Activated naive CD8-positive, alpha-beta T cell treated with anti-CD3 and anti-CD28 coated beads, Interleukin-2, amount 50 U/mL, for 24 hours (primary cell): ENCODE measurements at regions not wholly inside any gene's neighbourhood (a gene's known extent, or its start where the extent isn't known, plus 50 kb on each side); places are given as distances from the start of the nearest gene placed in this dataset.
A peak's percentile ranks its signal among the peaks of the same experiment; 100 is the strongest.
"Not testable (repeated sequence)": the region's sequence is repeated elsewhere in the genome, so short reads cannot be mapped to it uniquely, and the experiment has no call there.

Experiments
- ATAC-seq: fragments of 150-1000 bp; cut with Tn5 transposase; one replicate; pipeline ENCODE4 v1.10.0; 2021
- DNase-seq: peaks from one replicate; pipeline ENCODE4 v3.0.0; 2021
- H3K27ac Mint-ChIP-seq: one replicate; pipeline ENCODE4 v1.8.0; 2021; ENCODE audit warnings: mild to moderate bottlenecking, mixed read lengths
- H3K27me3 Mint-ChIP-seq: one replicate; pipeline ENCODE4 v1.8.0; 2021; ENCODE audit warnings: mixed read lengths
- H3K36me3 Mint-ChIP-seq: one replicate; pipeline ENCODE4 v1.8.0; 2021; ENCODE audit warnings: low read depth, mixed read lengths
- H3K4me1 Mint-ChIP-seq: one replicate; pipeline ENCODE4 v1.8.0; 2021; ENCODE audit warnings: mixed read lengths
- H3K4me3 Mint-ChIP-seq: one replicate; pipeline ENCODE4 v1.8.0; 2021; ENCODE audit warnings: mild to moderate bottlenecking, moderate library complexity, mixed read lengths
- H3K9me3 Mint-ChIP-seq: one replicate; pipeline ENCODE4 v1.8.0; 2021; ENCODE audit warnings: mixed read lengths

- peaks cover 10% of the 10 kb centered on the region for H3K27me3 Mint-ChIP-seq
- no peaks in the 10 kb centered on the region for H3K4me1 Mint-ChIP-seq
These were observed 161.0 kb upstream of the NLRP1 start for GRCh38 chr17:5745111-5745813.

GRCh38 chr17:5747276-5747675, 163.0 kb upstream of the NLRP1 start:
- Mint-ChIP-seq H3K4me1 (no peaks in the 10 kb centered on the region), H3K27me3 (peaks cover 12% of the 10 kb centered on the region), H3K9me3 (no peaks in the 10 kb centered on the region), H3K36me3 (no peaks in the 10 kb centered on the region), H3K27ac (no peak overlapping the region), H3K4me3 (no peak overlapping the region)
- DNase-seq (no peak), ATAC-seq (no peak)

More at GRCh38 chr17:5745111-5745813, 161.0 kb upstream of the NLRP1 start:
- no peak for ATAC-seq
- no peak overlapping the region for H3K4me3 Mint-ChIP-seq
- no peak for DNase-seq
- no peak overlapping the region for H3K27ac Mint-ChIP-seq
- H3K9me3 Mint-ChIP-seq = no peaks in the 10 kb centered on the region
- H3K36me3 Mint-ChIP-seq = no peaks in the 10 kb centered on the region

- no peak overlapping the region for H3K4me3 Mint-ChIP-seq
- H3K9me3 Mint-ChIP-seq = no peaks in the 10 kb centered on the region
- no peak for DNase-seq
- no peaks in the 10 kb centered on the region for H3K4me1 Mint-ChIP-seq
- no peak overlapping the region for H3K27ac Mint-ChIP-seq
- ATAC-seq = no peak
- no peaks in the 10 kb centered on the region for H3K36me3 Mint-ChIP-seq
- H3K27me3 Mint-ChIP-seq = peaks cover 13% of the 10 kb centered on the region
These were observed 163.7 kb upstream of the NLRP1 start for GRCh38 chr17:5747964-5748363.

GRCh38 chr17:5753421-5753820, 169.1 kb upstream of the NLRP1 start:
- Mint-ChIP-seq H3K27me3 (peaks cover 24% of the 10 kb centered on the region), H3K4me1 (no peaks in the 10 kb centered on the region), H3K4me3 (no peak overlapping the region), H3K27ac (no peak overlapping the region), H3K9me3 (no peaks in the 10 kb centered on the region), H3K36me3 (no peaks in the 10 kb centered on the region)
- ATAC-seq (no peak), DNase-seq (no peak)

- no peak for DNase-seq
- Mint-ChIP-seq H3K4me1 (no peaks in the 10 kb centered on the region), H3K27me3 (peaks cover 37% of the 10 kb centered on the region), H3K4me3 (no peak overlapping the region), H3K36me3 (no peaks in the 10 kb centered on the region), H3K9me3 (no peaks in the 10 kb centered on the region), H3K27ac (no peak overlapping the region)
- no peak for ATAC-seq
These were observed 173.1 kb upstream of the NLRP1 start for GRCh38 chr17:5757314-5757907.

GRCh38 chr17:5758651-5759050, 174.3 kb upstream of the NLRP1 start:
- DNase-seq (no peak), ATAC-seq (peak; percentile 49)
- Mint-ChIP-seq H3K27me3 (peaks cover 30% of the 10 kb centered on the region), H3K4me1 (no peaks in the 10 kb centered on the region), H3K27ac (no peak overlapping the region), H3K36me3 (no peaks in the 10 kb centered on the region), H3K9me3 (no peaks in the 10 kb centered on the region), H3K4me3 (no peak overlapping the region)

GRCh38 chr17:5759501-5759925, 175.2 kb upstream of the NLRP1 start:
- no peak overlapping the region for H3K27ac Mint-ChIP-seq
- no peak overlapping the region for H3K4me3 Mint-ChIP-seq
- H3K9me3 Mint-ChIP-seq = no peaks in the 10 kb centered on the region
- H3K27me3 Mint-ChIP-seq = peaks cover 27% of the 10 kb centered on the region
- ATAC-seq = no peak
- H3K36me3 Mint-ChIP-seq = no peaks in the 10 kb centered on the region
- no peak for DNase-seq
- no peaks in the 10 kb centered on the region for H3K4me1 Mint-ChIP-seq

- H3K9me3 Mint-ChIP-seq = no peaks in the 10 kb centered on the region
- no peak overlapping the region for H3K4me3 Mint-ChIP-seq
These were observed 177.9 kb upstream of the NLRP1 start for GRCh38 chr17:5762191-5762590.

GRCh38 chr17:5763595-5764306, 179.4 kb upstream of the NLRP1 start:
- Mint-ChIP-seq H3K9me3 (no peaks in the 10 kb centered on the region), H3K27me3 (peaks cover 20% of the 10 kb centered on the region), H3K4me3 (no peak overlapping the region), H3K27ac (no peak overlapping the region), H3K4me1 (no peaks in the 10 kb centered on the region), H3K36me3 (no peaks in the 10 kb centered on the region)
- DNase-seq (no peak), ATAC-seq (no peak)

More at GRCh38 chr17:5762191-5762590, 177.9 kb upstream of the NLRP1 start:
- H3K27me3 Mint-ChIP-seq = peaks cover 21% of the 10 kb centered on the region
- DNase-seq (no peak), ATAC-seq (no peak)
- no peaks in the 10 kb centered on the region for H3K36me3 Mint-ChIP-seq
- H3K4me1 Mint-ChIP-seq = no peaks in the 10 kb centered on the region
- no peak overlapping the region for H3K27ac Mint-ChIP-seq

- no peaks in the 10 kb centered on the region for H3K9me3 Mint-ChIP-seq
- DNase-seq (no peak), ATAC-seq (no peak)
These were observed 185.5 kb upstream of the NLRP1 start for GRCh38 chr17:5769593-5770354.

GRCh38 chr17:5770441-5771270, 186.3 kb upstream of the NLRP1 start:
- H3K4me1 Mint-ChIP-seq = no peaks in the 10 kb centered on the region
- no peak overlapping the region for H3K4me3 Mint-ChIP-seq
- H3K27ac Mint-ChIP-seq = no peak overlapping the region
- peaks cover 17% of the 10 kb centered on the region for H3K27me3 Mint-ChIP-seq
- ATAC-seq (no peak), DNase-seq (no peak)
- no peaks in the 10 kb centered on the region for H3K9me3 Mint-ChIP-seq
- H3K36me3 Mint-ChIP-seq = no peaks in the 10 kb centered on the region

More at GRCh38 chr17:5769593-5770354, 185.5 kb upstream of the NLRP1 start:
- no peak overlapping the region for H3K4me3 Mint-ChIP-seq
- no peaks in the 10 kb centered on the region for H3K36me3 Mint-ChIP-seq
- H3K27me3 Mint-ChIP-seq = peaks cover 12% of the 10 kb centered on the region
- no peaks in the 10 kb centered on the region for H3K4me1 Mint-ChIP-seq
- no peak overlapping the region for H3K27ac Mint-ChIP-seq

GRCh38 chr17:5771271-5771577, 186.9 kb upstream of the NLRP1 start:
- peaks cover 17% of the 10 kb centered on the region for H3K27me3 Mint-ChIP-seq
- H3K9me3 Mint-ChIP-seq, ATAC-seq, H3K27ac Mint-ChIP-seq, H3K4me1 Mint-ChIP-seq, H3K36me3 Mint-ChIP-seq, DNase-seq, H3K4me3 Mint-ChIP-seq: not testable (repeated sequence)

GRCh38 chr17:5772017-5772416, 187.7 kb upstream of the NLRP1 start:
- H3K27me3 Mint-ChIP-seq = peaks cover 15% of the 10 kb centered on the region
- not testable (repeated sequence) for H3K4me1 Mint-ChIP-seq, H3K36me3 Mint-ChIP-seq, H3K4me3 Mint-ChIP-seq, DNase-seq, H3K27ac Mint-ChIP-seq, H3K9me3 Mint-ChIP-seq, ATAC-seq

GRCh38 chr17:5772720-5773119, 188.4 kb upstream of the NLRP1 start:
- no peaks in the 10 kb centered on the region for H3K4me1 Mint-ChIP-seq
- ATAC-seq (no peak), DNase-seq (no peak)
- no peak overlapping the region for H3K4me3 Mint-ChIP-seq
- H3K36me3 Mint-ChIP-seq = no peaks in the 10 kb centered on the region
- no peaks in the 10 kb centered on the region for H3K9me3 Mint-ChIP-seq
- H3K27me3 Mint-ChIP-seq = peaks cover 17% of the 10 kb centered on the region
- H3K27ac Mint-ChIP-seq = no peak overlapping the region
